Stomach (tissue), 4 donors: ENCODE measurements at regions not wholly inside any gene's neighbourhood (a gene's known extent, or its start where the extent isn't known, plus 50 kb on each side); places are given as distances from the start of the nearest gene placed in this dataset.

Experiments used
- POLR2A ChIP-seq, 4 donors: fragments of 450-650 bp; IDR thresholded peaks; one replicate each; pipeline ENCODE4 v1.6.1; 2016; ENCODE audit warnings: antibody characterized with exemption in 4 of 4, control low read depth in 2 of 4, mild to moderate bottlenecking in 1 of 4, moderate library complexity in 1 of 4
- TF ChIP-seq, protein P1 (sequence below), 7 experiments: fragments of 450-650 bp in 4 of 7; fragments of 200-600 bp in 3 of 7; sonication (generic) in 3 of 7; IDR thresholded peaks; one replicate each; pipeline ENCODE4 v1.5.1; 2016 to 2019; ENCODE audit warnings: antibody characterized with exemption in 7 of 7, control low read depth in 2 of 7, mild to moderate bottlenecking in 1 of 7

DNA sequence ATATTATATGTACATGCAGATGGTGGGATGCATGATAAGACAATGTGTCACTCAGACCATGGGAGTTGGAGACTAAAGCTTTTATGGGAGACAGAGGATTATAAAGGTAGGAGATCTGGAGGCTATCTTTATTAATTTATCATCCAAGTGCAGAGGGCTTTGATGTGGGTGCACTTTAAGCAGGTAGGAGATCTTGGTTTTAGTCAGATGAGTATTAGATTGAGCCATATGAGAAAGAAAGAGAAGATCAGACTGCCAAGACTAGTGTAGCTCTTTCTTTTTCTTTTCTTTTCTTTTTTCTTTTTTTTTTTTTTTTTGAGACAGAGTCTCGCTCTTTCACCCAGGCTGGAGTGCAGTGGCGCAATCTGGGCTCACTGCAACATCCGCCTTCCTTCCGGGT lies 84.9 kb upstream of the CAMK2D start:
- no peak for TF ChIP-seq POLR2A (IDR thresholded peaks at IDR 0.05)
- TF ChIP-seq, protein P1, sequence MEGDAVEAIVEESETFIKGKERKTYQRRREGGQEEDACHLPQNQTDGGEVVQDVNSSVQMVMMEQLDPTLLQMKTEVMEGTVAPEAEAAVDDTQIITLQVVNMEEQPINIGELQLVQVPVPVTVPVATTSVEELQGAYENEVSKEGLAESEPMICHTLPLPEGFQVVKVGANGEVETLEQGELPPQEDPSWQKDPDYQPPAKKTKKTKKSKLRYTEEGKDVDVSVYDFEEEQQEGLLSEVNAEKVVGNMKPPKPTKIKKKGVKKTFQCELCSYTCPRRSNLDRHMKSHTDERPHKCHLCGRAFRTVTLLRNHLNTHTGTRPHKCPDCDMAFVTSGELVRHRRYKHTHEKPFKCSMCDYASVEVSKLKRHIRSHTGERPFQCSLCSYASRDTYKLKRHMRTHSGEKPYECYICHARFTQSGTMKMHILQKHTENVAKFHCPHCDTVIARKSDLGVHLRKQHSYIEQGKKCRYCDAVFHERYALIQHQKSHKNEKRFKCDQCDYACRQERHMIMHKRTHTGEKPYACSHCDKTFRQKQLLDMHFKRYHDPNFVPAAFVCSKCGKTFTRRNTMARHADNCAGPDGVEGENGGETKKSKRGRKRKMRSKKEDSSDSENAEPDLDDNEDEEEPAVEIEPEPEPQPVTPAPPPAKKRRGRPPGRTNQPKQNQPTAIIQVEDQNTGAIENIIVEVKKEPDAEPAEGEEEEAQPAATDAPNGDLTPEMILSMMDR (IDR thresholded peaks at IDR 0.05): no peak
